ENCODE measurements at regions not wholly inside any gene's neighbourhood (a gene's known extent, or its start where the extent isn't known, plus 50 kb on each side); places are given as distances from the start of the nearest gene placed in this dataset.

GRCh38 chr4:79266136-79266535 lies 59.7 kb downstream of the NAA11 start:
- TF ChIP-seq CTCF (IDR thresholded peaks at IDR 0.05; ENCODE audit: insufficient read depth, low read length, poor library complexity, severe bottlenecking): no peak
- no peak overlapping the region for H3K4me3 ChIP-seq (replicated peaks; ENCODE audit: low read depth, low read length)
- H3K27me3 ChIP-seq (replicated peaks; ENCODE audit: control insufficient read depth, insufficient read depth, low read length): no peaks in the 10 kb centered on the region
- DNase-seq (ENCODE audit: extremely low read depth, insufficient read length): no peak
- no peaks in the 10 kb centered on the region for H3K36me3 ChIP-seq (ENCODE audit: control insufficient read depth, insufficient read depth, low read length)

- no peaks in the 10 kb centered on the region for H3K27me3 ChIP-seq (replicated peaks; ENCODE audit: control insufficient read depth, insufficient read depth, low read length)
- no peaks in the 10 kb centered on the region for H3K36me3 ChIP-seq (ENCODE audit: control insufficient read depth, insufficient read depth, low read length)
- DNase-seq (ENCODE audit: extremely low read depth, insufficient read length): no peak
- no peak overlapping the region for H3K4me3 ChIP-seq (replicated peaks; ENCODE audit: low read depth, low read length)
- TF ChIP-seq CTCF (IDR thresholded peaks at IDR 0.05; ENCODE audit: insufficient read depth, low read length, poor library complexity, severe bottlenecking): no peak
Measured at GRCh38 chr4:79259242-79259641, 66.6 kb downstream of the NAA11 start.

GRCh38 chr4:79258614-79259176 lies 67.2 kb downstream of the NAA11 start:
- H3K36me3 ChIP-seq (ENCODE audit: control insufficient read depth, insufficient read depth, low read length): no peaks in the 10 kb centered on the region
- TF ChIP-seq CTCF (IDR thresholded peaks at IDR 0.05; ENCODE audit: insufficient read depth, low read length, poor library complexity, severe bottlenecking): no peak
- no peak for DNase-seq (ENCODE audit: extremely low read depth, insufficient read length)
- H3K4me3 ChIP-seq (replicated peaks; ENCODE audit: low read depth, low read length): no peak overlapping the region
- no peaks in the 10 kb centered on the region for H3K27me3 ChIP-seq (replicated peaks; ENCODE audit: control insufficient read depth, insufficient read depth, low read length)

GRCh38 chr4:79257953-79258613 lies 67.8 kb downstream of the NAA11 start:
- Histone ChIP-seq H3K4me3 (replicated peaks; ENCODE audit: low read depth, low read length) (no peak overlapping the region), H3K27me3 (replicated peaks; ENCODE audit: control insufficient read depth, insufficient read depth, low read length) (no peaks in the 10 kb centered on the region), H3K36me3 (ENCODE audit: control insufficient read depth, insufficient read depth, low read length) (no peaks in the 10 kb centered on the region)
- DNase-seq (ENCODE audit: extremely low read depth, insufficient read length): no peak
- no peak for TF ChIP-seq CTCF (IDR thresholded peaks at IDR 0.05; ENCODE audit: insufficient read depth, low read length, poor library complexity, severe bottlenecking)

GRCh38 chr4:79255793-79256192 lies 70.1 kb downstream of the NAA11 start:
- Histone ChIP-seq H3K36me3 (ENCODE audit: control insufficient read depth, insufficient read depth, low read length) (no peaks in the 10 kb centered on the region), H3K4me3 (replicated peaks; ENCODE audit: low read depth, low read length) (no peak overlapping the region), H3K27me3 (replicated peaks; ENCODE audit: control insufficient read depth, insufficient read depth, low read length) (no peaks in the 10 kb centered on the region)
- DNase-seq (ENCODE audit: extremely low read depth, insufficient read length): no peak
- TF ChIP-seq CTCF (IDR thresholded peaks at IDR 0.05; ENCODE audit: insufficient read depth, low read length, poor library complexity, severe bottlenecking): no peak
